Upper lobe of left lung (tissue), 6 donors: ENCODE measurements at regions not wholly inside any gene's neighbourhood (a gene's known extent, or its start where the extent isn't known, plus 50 kb on each side); places are given as distances from the start of the nearest gene placed in this dataset.

Experiments
- ATAC-seq, 2 donors: fragments of 200-7000 bp; cut with Tn5 transposase; one replicate each; pipeline ENCODE4 v1.9.1; 2022; ENCODE audit warnings: mild to moderate bottlenecking in 2 of 2, moderate library complexity in 2 of 2; ENCODE audit not compliant: low FRiP score in 2 of 2
- DNase-seq, 2 donors: peaks; one replicate each; pipeline ENCODE4 v3.0.0-alpha.2; 2019 to 2020
- H3K27ac ChIP-seq, 4 donors: fragments of 200-600 bp; sonication (generic); one replicate each; pipeline ENCODE4 v1.5.1; 2016 to 2019
- H3K27me3 ChIP-seq, 4 donors: fragments of 200-600 bp; sonication (generic); one replicate each; pipeline ENCODE4 v1.5.1; 2017 to 2019
- H3K36me3 ChIP-seq, 4 donors: fragments of 200-600 bp; sonication (generic); one replicate each; pipeline ENCODE4 v1.5.1; 2016 to 2019
- H3K4me1 ChIP-seq, 4 donors: fragments of 200-600 bp; sonication (generic); one replicate each; pipeline ENCODE4 v1.5.1; 2018 to 2019
- H3K4me3 ChIP-seq, 4 donors: fragments of 200-600 bp; sonication (generic); one replicate each; pipeline ENCODE4 v1.5.1; 2017 to 2019; ENCODE audit warnings: mild to moderate bottlenecking in 2 of 4, moderate library complexity in 1 of 4
- H3K9me3 ChIP-seq, 4 donors: fragments of 200-600 bp; sonication (generic); one replicate each; pipeline ENCODE4 v1.5.1; 2018 to 2019
- CTCF ChIP-seq, 6 experiments: fragments of 450-650 bp in 4 of 6; fragments of 200-600 bp in 2 of 6; sonication (generic) in 2 of 6; IDR thresholded peaks; one replicate each; pipeline ENCODE4 v1.5.1; 2016 to 2019; ENCODE audit warnings: antibody characterized with exemption in 6 of 6
- EP300 ChIP-seq, 4 donors: sonication (generic); formaldehyde crosslinking; IDR thresholded peaks; one replicate each; pipeline ENCODE4 v1.5.1; 2017; ENCODE audit warnings: antibody characterized with exemption in 4 of 4, control low read depth in 2 of 4
- POLR2A ChIP-seq, 4 donors: fragments of 450-650 bp; IDR thresholded peaks; one replicate each; pipeline ENCODE4 v1.5.1; 2016 to 2017; ENCODE audit warnings: antibody characterized with exemption in 4 of 4, mild to moderate bottlenecking in 2 of 4
- POLR2AphosphoS5 ChIP-seq, 2 donors: sonication (generic); formaldehyde crosslinking; IDR thresholded peaks; one replicate each; pipeline ENCODE4 v1.5.1; 2017; ENCODE audit warnings: antibody characterized with exemption in 2 of 2
- WGBS, 2 donors: methylation state at CpG; one replicate each; pipeline ENCODE4 v1.1.5; 2017 to 2018; 5-methylcytosine and 5-hydroxymethylcytosine counted together
- donor health status: DM: no; HTN: no; CAD: no; lungs with moderate emphysema.
- donor health status: DM: no; HTN: yes; CAD: no; lungs with severe emphysema.

GRCh38 chr2:160721089-160722040, 227.8 kb upstream of the RBMS1 start:
- ATAC-seq (no peak), DNase-seq (no peak)
- Histone ChIP-seq H3K27me3 (no peaks in the 10 kb centered on the region), H3K36me3 (no peaks in the 10 kb centered on the region), H3K4me1 (no peaks in the 10 kb centered on the region), H3K27ac (no peak overlapping the region), H3K9me3 (peaks cover 0 to 2% (median 0%) of the 10 kb centered on the region in 4 donors), H3K4me3 (no peak overlapping the region)
- no peak for TF ChIP-seq CTCF (IDR thresholded peaks at IDR 0.05)
- no peak for TF ChIP-seq POLR2AphosphoS5 (IDR thresholded peaks at IDR 0.05)
- TF ChIP-seq POLR2A (IDR thresholded peaks at IDR 0.05), result no peak
- TF ChIP-seq EP300 (IDR thresholded peaks at IDR 0.05), result no peak
- 95 to 97% methylated on average over 1 of the region's 1 CpG for WGBS, 2 donors

DNA sequence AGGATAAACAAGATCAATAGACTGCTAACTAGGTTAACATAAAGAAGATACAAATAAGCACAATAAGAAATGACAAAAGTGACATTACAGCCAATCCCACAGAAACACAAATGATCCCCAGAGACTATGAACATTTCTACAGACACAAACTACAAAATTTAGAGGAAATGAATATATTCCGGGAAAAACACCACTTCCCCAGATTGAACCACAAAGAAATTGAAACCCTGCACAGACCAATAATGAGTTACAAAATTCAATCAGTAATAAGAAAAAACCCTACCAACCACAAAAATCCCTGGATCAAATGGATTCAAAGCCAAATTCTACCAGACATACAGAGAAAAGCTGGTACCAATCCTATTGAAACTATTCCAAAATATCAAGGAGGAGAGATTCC, 232.4 kb upstream of the RBMS1 start:
- H3K36me3 ChIP-seq, result no peaks in the 10 kb centered on the region
- no peaks in the 10 kb centered on the region for H3K4me1 ChIP-seq
- H3K4me3 ChIP-seq, result no peak overlapping the region
- WGBS, 2 donors, result 54 to 83% methylated on average over 1 of the region's 1 CpG
- no peak for DNase-seq
- H3K27ac ChIP-seq, result no peak overlapping the region
- no peaks in the 10 kb centered on the region for H3K27me3 ChIP-seq
- peaks cover 0 to 2% (median 0%) of the 10 kb centered on the region in 4 donors for H3K9me3 ChIP-seq
- ATAC-seq, result no peak
- TF ChIP-seq EP300 (IDR thresholded peaks at IDR 0.05) (no peak), POLR2AphosphoS5 (IDR thresholded peaks at IDR 0.05) (no peak), POLR2A (IDR thresholded peaks at IDR 0.05) (no peak), CTCF (IDR thresholded peaks at IDR 0.05) (no peak)

- no peaks in the 10 kb centered on the region for H3K27me3 ChIP-seq
- WGBS, 2 donors, result 87 to 88% methylated on average over 1 of the region's 1 CpG
- DNase-seq, result no peak
Observed at GRCh38 chr2:160730296-160730995, 236.8 kb upstream of the RBMS1 start.

DNA sequence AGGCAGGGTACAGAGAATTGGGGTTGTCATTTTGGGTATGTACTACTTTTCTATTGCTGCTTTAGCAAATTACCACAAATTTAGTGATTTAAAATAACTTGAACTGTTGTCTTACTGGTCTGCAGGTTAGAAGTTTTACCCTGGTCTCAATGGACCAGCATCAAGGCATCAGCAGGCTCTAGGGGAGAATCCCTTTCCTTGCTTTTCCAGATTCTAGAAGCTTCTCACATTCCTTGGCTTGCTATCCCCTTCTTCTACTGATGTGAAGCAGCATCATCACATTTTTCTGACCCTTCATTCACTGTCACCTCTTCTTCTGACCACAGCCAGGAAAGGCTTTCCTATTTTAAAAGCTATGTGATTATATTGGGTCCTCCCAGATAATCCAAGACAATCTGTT, 237.8 kb upstream of the RBMS1 start:
- no peaks in the 10 kb centered on the region for H3K36me3 ChIP-seq
- H3K4me3 ChIP-seq, result no peak overlapping the region
- DNase-seq, result no peak
- no peak for ATAC-seq
- H3K9me3 ChIP-seq, result no peaks in the 10 kb centered on the region
- TF ChIP-seq EP300 (IDR thresholded peaks at IDR 0.05), result no peak
- no peak for TF ChIP-seq POLR2AphosphoS5 (IDR thresholded peaks at IDR 0.05)
- no peak for TF ChIP-seq POLR2A (IDR thresholded peaks at IDR 0.05)
- no peak for TF ChIP-seq CTCF (IDR thresholded peaks at IDR 0.05)
- H3K27me3 ChIP-seq, result no peaks in the 10 kb centered on the region
- no peak overlapping the region for H3K27ac ChIP-seq
- no peaks in the 10 kb centered on the region for H3K4me1 ChIP-seq

More at GRCh38 chr2:160730296-160730995, 236.8 kb upstream of the RBMS1 start:
- no peak for ATAC-seq
- no peak overlapping the region for H3K4me3 ChIP-seq
- H3K27ac ChIP-seq, result no peak overlapping the region
- H3K9me3 ChIP-seq, result no peaks in the 10 kb centered on the region
- H3K4me1 ChIP-seq, result no peaks in the 10 kb centered on the region
- no peaks in the 10 kb centered on the region for H3K36me3 ChIP-seq
- no peak for TF ChIP-seq POLR2AphosphoS5 (IDR thresholded peaks at IDR 0.05)
- no peak for TF ChIP-seq EP300 (IDR thresholded peaks at IDR 0.05)
- TF ChIP-seq POLR2A (IDR thresholded peaks at IDR 0.05), result no peak
- no peak for TF ChIP-seq CTCF (IDR thresholded peaks at IDR 0.05)
